ENCODE measurements at regions not wholly inside any gene's neighbourhood (a gene's known extent, or its start where the extent isn't known, plus 50 kb on each side); places are given as distances from the start of the nearest gene placed in this dataset.

DNA sequence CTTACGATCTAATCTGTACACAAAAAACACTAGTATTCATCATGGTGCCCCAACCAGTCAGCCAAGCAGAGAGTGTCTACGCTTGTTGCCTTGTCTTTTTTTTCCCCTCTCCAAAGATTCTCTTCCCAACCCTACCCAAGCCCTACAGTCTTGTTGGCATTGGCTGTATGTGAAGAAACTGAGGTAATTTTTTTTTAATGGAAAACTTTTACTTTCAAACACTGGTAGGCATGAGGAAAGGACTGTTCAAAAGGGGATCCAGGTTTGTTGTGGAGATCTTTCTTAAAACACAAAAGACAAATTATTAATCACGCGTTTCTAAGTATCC is 89.2 kb upstream of the PRSS16 start:
- no peak for TF ChIP-seq CTCF (conservative IDR thresholded peaks at IDR 0.05; ENCODE audit: low read depth, low read length)
- no peak for TF ChIP-seq POLR2A (IDR thresholded peaks at IDR 0.05; ENCODE audit: low read depth, low read length)
- TF ChIP-seq, protein P1, sequence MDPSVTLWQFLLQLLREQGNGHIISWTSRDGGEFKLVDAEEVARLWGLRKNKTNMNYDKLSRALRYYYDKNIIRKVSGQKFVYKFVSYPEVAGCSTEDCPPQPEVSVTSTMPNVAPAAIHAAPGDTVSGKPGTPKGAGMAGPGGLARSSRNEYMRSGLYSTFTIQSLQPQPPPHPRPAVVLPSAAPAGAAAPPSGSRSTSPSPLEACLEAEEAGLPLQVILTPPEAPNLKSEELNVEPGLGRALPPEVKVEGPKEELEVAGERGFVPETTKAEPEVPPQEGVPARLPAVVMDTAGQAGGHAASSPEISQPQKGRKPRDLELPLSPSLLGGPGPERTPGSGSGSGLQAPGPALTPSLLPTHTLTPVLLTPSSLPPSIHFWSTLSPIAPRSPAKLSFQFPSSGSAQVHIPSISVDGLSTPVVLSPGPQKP (IDR thresholded peaks at IDR 0.05; ENCODE audit: borderline replicate concordance, low read depth, low read length): no peak
- no peak for TF ChIP-seq RCOR1 (IDR thresholded peaks at IDR 0.05; ENCODE audit: insufficient replicate concordance, low read length)
- no peak for TF ChIP-seq CHD1 (IDR thresholded peaks at IDR 0.05; ENCODE audit: low read depth, low read length)
- no peak for TF ChIP-seq SMC3 (IDR thresholded peaks at IDR 0.05; ENCODE audit: low read depth, low read length)
- TF ChIP-seq MAZ (IDR thresholded peaks at IDR 0.05; ENCODE audit: borderline replicate concordance, low read depth, low read length): no peak
- no peak for TF ChIP-seq FOS (IDR thresholded peaks at IDR 0.05; ENCODE audit: low read depth, low read length)
- no peak for TF ChIP-seq MAFK (IDR thresholded peaks at IDR 0.05; ENCODE audit: low read depth, low read length)
- TF ChIP-seq RAD21 (IDR thresholded peaks at IDR 0.05; ENCODE audit: low read length): no peak
- no peak for TF ChIP-seq CEBPB (IDR thresholded peaks at IDR 0.05; ENCODE audit: low read depth, low read length)
- TF ChIP-seq RFX5 (IDR thresholded peaks at IDR 0.05; ENCODE audit: low read depth, low read length): no peak
- no peak for TF ChIP-seq BHLHE40 (IDR thresholded peaks at IDR 0.05; ENCODE audit: low read depth, low read length)

All from IMR-90 (cell line).